Spinal cord (tissue), 9 donors: ENCODE measurements at regions not wholly inside any gene's neighbourhood (a gene's known extent, or its start where the extent isn't known, plus 50 kb on each side); places are given as distances from the start of the nearest gene placed in this dataset.
A peak's percentile ranks its signal among the peaks of the same experiment; 100 is the strongest.

Experiments
- DNase-seq, 6 donors: peaks; one replicate each; pipeline versions ENCODE4 v3.0.0 to v3.0.0-alpha.2; 2013 to 2015; ENCODE audit warnings: low spot score in 6 of 6, low read depth in 4 of 6
- H3K27ac ChIP-seq: one replicate; pipeline ENCODE4 v1.5.1; 2013; ENCODE audit warnings: low read depth, low read length, control low read depth
- H3K27me3 ChIP-seq: one replicate; pipeline ENCODE4 v1.6.1; 2013; ENCODE audit warnings: low read length; ENCODE audit not compliant: control insufficient read depth, insufficient read depth
- H3K36me3 ChIP-seq: one replicate; pipeline ENCODE4 v1.6.1; 2013; ENCODE audit warnings: low read length; ENCODE audit not compliant: control insufficient read depth, insufficient read depth
- H3K4me1 ChIP-seq: one replicate; pipeline ENCODE4 v1.6.1; 2013; ENCODE audit warnings: low read length; ENCODE audit not compliant: control insufficient read depth, insufficient read depth
- H3K4me3 ChIP-seq: one replicate; pipeline ENCODE4 v1.5.1; 2013; ENCODE audit warnings: low read depth, low read length, control low read depth
- H3K9me3 ChIP-seq: one replicate; pipeline ENCODE4 v1.6.1; 2013; ENCODE audit warnings: low read length; ENCODE audit not compliant: control insufficient read depth, insufficient read depth
- WGBS: methylation state at CpG from one replicate; pipeline ENCODE4 v1.1.5; 2013; ENCODE audit warnings: missing lambda C conversion rate; ENCODE audit not compliant: insufficient coverage; 5-methylcytosine and 5-hydroxymethylcytosine counted together
- donor health status: healthy.

DNA sequence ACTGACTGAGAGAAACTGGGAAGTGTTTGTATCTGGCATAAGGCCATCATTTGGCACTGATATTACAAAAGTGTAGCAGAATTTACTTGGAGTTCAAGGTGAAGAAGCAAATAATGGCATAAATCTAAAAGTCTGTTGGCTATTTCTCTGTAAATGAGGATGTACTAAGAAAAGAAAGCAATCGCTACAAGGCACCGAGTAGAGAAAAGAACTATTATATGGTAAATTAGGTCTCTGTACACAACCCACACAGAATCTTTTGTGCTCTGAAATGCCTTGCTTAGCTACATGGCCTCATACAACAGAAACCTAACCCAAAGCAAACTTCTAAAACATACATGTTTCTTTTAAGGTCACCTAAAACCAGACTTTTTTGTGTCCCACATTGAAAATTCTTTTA lies 290.1 kb upstream of the WWC1 start:
- no peak overlapping the region for H3K27ac ChIP-seq
- no CpG with 5 or more reads among the region's 2 CpGs for WGBS
- no peaks in the 10 kb centered on the region for H3K9me3 ChIP-seq

DNA sequence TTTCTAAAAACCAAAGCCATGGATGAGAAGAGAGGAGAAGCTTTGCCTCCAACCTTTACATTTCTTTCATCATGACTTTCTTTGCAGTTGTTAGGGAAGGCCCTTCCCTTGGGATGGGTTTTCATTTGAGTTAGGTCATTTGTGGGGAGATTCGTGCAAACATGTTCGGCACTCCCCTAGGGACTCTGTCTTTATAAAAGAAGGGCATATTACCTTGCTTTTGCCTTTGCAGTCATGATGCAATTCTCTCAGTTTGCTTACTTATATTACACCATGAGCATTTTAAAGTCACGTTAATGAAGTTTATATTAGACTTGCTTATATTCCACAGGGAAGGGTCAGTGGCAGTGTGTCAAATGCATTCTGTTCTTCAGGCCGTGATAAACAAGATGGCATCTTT lies 289.3 kb upstream of the WWC1 start:
- Histone ChIP-seq H3K27me3 (no peaks in the 10 kb centered on the region), H3K4me1 (peaks cover 4% of the 10 kb centered on the region), H3K36me3 (no peaks in the 10 kb centered on the region), H3K4me3 (no peak overlapping the region), H3K27ac (no peak overlapping the region), H3K9me3 (no peaks in the 10 kb centered on the region)
- no peak for DNase-seq
- no CpG with 5 or more reads among the region's 4 CpGs for WGBS

More for the DNA sequence above, 290.1 kb upstream of the WWC1 start:
- no peaks in the 10 kb centered on the region for H3K27me3 ChIP-seq
- peak in 2 of 6 donors; percentile 43 to 45 for DNase-seq
- no peaks in the 10 kb centered on the region for H3K36me3 ChIP-seq
- no peak overlapping the region for H3K4me3 ChIP-seq
- no peaks in the 10 kb centered on the region for H3K4me1 ChIP-seq

DNA sequence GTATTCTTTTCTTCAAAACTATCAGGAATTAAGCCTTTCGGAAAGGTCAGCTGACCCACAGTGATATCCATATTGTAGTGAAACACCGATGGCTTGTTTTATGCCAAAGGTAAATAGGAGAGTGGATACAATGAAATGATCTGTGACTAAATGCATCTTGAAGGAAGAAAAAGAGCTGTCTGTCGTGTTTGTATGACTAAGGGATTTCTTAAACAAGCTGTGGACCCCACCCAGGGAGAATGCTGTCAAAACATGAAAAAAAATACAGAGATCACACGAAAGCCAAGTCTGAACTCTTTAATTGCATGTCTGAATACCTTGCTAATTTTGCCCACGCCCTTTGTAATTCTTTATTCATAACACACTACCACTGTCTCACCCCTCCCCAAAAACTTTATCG lies 286.4 kb upstream of the WWC1 start:
- Histone ChIP-seq H3K4me3 (no peak overlapping the region), H3K36me3 (no peaks in the 10 kb centered on the region), H3K4me1 (peaks cover 6% of the 10 kb centered on the region), H3K27ac (no peak overlapping the region), H3K27me3 (no peaks in the 10 kb centered on the region), H3K9me3 (no peaks in the 10 kb centered on the region)
- DNase-seq = no peak
- 89% methylated on average over 5 of the region's 6 CpGs for WGBS

DNA sequence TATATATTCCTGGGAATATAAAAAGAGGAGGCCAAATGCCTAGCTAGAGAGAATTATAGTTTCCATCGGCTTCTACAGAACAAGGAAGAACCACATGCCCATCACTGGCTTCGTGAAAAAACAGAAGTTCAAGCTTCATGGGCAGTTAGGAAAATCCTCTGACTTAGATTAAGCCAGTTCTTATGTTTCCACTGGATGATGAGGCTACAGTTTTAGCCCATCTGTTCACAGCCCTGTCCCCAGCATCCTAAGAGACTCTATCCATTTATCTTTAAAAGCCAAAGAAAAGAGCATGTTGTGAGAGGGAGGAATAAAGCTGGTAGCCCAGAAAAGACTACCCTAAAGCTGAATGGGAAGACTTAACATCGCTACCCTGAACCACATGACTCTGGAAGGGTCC lies 285.5 kb upstream of the WWC1 start:
- WGBS = 100% methylated on average over 1 of the region's 3 CpGs
- no peaks in the 10 kb centered on the region for H3K9me3 ChIP-seq
- H3K36me3 ChIP-seq = no peaks in the 10 kb centered on the region
- peaks cover 6% of the 10 kb centered on the region for H3K4me1 ChIP-seq
- H3K4me3 ChIP-seq = no peak overlapping the region
- DNase-seq = peak in 1 of 6 donors; percentile 29
- H3K27me3 ChIP-seq = no peaks in the 10 kb centered on the region
- no peak overlapping the region for H3K27ac ChIP-seq

DNA sequence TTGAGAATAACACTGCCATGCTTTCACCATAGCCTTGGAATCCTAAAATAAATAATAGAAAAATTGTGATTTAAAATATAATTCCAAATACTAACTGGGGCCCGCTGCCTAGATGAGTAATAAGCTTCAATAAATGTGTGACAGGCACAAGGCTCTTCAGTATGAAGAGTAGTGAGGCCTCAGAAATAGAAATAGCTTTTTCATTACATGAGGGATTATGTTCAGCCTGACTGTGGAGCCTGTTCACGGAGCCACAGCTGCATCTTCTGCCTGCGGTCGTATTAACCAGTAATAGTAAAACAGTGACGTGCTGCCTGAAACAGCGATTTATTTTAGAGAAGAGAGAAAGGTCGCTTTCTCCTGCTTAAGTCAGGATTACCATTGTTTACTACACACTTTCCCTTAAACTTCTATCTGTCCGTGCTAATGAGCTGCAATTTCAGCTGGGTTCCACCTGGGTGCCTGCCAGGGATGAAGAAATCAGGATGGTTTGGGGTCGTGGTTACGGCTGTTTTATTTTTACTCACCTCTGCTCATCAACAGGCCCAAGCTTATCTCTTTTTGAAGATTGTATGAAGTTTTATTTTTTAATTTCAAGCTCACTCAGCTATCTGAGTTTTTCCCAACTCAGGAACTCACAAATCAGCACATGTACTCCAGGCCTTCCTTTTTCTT lies 284.9 kb upstream of the WWC1 start:
- Histone ChIP-seq H3K9me3 (no peaks in the 10 kb centered on the region), H3K36me3 (no peaks in the 10 kb centered on the region), H3K27ac (no peak overlapping the region), H3K4me3 (no peak overlapping the region), H3K4me1 (peaks cover 6% of the 10 kb centered on the region), H3K27me3 (no peaks in the 10 kb centered on the region)
- DNase-seq = peak in 2 of 6 donors; percentile 49 to 77
- WGBS = 36% methylated on average over 3 of the region's 10 CpGs

DNA sequence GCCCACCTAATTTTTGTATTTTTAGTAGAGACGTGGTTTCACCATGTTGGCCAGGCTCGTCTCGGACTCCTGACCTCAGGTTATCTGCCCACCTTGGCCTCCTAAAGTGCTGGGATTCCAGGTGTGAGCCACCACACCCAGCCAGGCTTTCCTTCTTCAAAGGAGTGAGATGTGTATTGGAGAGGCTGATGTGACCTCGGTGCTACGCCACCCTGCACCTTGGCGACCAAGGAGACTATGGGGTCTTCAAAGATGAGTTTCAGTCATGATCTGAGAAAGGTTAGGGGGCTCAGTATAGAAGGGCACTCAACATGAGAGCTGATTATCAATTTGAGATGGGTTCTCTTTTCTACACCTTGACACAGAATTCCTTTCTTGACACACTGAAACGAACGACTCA lies 284.2 kb upstream of the WWC1 start:
- no peak for DNase-seq
- WGBS = 97% methylated on average over 6 of the region's 8 CpGs
- peaks cover 6% of the 10 kb centered on the region for H3K4me1 ChIP-seq
- no peaks in the 10 kb centered on the region for H3K36me3 ChIP-seq
- H3K27me3 ChIP-seq = no peaks in the 10 kb centered on the region
- H3K9me3 ChIP-seq = no peaks in the 10 kb centered on the region
- H3K27ac ChIP-seq = no peak overlapping the region
- no peak overlapping the region for H3K4me3 ChIP-seq

DNA sequence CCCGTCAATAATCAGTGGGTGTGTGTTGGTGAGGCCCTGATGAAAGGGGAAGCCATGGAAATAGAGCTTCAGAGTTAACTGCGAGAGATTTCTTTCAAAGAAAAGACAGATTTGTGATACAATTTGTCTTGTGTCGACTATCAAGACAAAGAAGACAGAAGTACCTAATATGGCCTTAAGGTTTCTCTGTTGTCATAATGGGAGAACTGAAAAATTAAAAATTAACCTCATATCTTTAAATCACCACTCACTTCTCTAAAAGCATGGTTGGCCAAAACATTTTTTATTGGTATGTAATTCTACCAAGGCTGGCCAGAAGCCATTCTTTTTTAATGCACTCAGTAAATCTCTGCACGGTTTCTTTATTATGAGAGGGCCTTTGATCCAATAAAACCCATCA lies 282.9 kb upstream of the WWC1 start:
- DNase-seq = no peak
- H3K4me3 ChIP-seq = no peak overlapping the region
- 80% methylated on average over 1 of the region's 4 CpGs for WGBS
- H3K27ac ChIP-seq = no peak overlapping the region
- H3K4me1 ChIP-seq = peaks cover 6% of the 10 kb centered on the region
- H3K9me3 ChIP-seq = no peaks in the 10 kb centered on the region
- H3K36me3 ChIP-seq = no peaks in the 10 kb centered on the region
- H3K27me3 ChIP-seq = no peaks in the 10 kb centered on the region

DNA sequence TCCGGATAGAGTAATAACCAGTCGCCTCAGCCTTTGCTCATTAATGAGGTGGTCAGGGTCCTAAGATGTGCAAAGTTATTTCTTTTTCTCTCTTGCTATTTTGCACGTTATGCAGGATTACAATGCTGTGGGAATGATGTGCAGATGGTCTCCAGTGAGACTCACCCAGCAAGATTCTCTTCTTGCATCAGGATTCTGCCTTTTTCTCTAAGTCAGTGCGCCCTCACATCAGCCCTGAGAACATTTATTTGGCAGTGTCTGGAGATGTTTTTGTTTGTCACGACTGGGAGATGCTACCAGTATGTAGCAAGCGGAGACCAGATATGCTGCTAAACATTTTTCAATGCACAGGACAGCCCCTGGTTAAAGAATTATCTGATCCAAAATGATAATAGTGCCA lies 280.3 kb upstream of the WWC1 start:
- no peaks in the 10 kb centered on the region for H3K27me3 ChIP-seq
- H3K27ac ChIP-seq = no peak overlapping the region
- H3K4me1 ChIP-seq = peaks cover 6% of the 10 kb centered on the region
- H3K36me3 ChIP-seq = no peaks in the 10 kb centered on the region
- peak in 1 of 6 donors; percentile 45 for DNase-seq
- WGBS = no CpG with 5 or more reads among the region's 6 CpGs
- H3K9me3 ChIP-seq = no peaks in the 10 kb centered on the region
- no peak overlapping the region for H3K4me3 ChIP-seq

DNA sequence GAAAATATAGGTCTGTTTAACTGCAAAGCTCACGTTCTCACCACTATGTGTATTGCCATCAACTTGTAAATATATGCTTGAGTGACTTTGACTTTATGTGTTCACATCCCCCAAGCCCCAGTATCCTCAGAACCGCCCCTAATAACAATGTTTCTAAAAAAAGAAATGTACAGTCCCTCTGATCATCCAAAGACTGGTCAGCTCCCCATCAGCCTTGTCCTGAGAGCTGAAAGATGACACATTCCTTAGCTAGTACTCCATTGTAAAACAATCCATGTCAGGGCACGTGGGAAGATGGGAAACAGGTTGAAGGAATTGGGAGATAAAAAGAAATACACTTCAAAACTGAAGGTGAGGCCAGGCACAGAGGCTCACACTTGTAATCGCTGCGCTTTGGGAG lies 279.4 kb upstream of the WWC1 start:
- Histone ChIP-seq H3K27me3 (no peaks in the 10 kb centered on the region), H3K36me3 (no peaks in the 10 kb centered on the region), H3K4me3 (no peak overlapping the region), H3K27ac (no peak overlapping the region), H3K4me1 (peaks cover 3% of the 10 kb centered on the region), H3K9me3 (no peaks in the 10 kb centered on the region)
- WGBS = 100% methylated on average over 2 of the region's 5 CpGs
- DNase-seq = no peak

DNA sequence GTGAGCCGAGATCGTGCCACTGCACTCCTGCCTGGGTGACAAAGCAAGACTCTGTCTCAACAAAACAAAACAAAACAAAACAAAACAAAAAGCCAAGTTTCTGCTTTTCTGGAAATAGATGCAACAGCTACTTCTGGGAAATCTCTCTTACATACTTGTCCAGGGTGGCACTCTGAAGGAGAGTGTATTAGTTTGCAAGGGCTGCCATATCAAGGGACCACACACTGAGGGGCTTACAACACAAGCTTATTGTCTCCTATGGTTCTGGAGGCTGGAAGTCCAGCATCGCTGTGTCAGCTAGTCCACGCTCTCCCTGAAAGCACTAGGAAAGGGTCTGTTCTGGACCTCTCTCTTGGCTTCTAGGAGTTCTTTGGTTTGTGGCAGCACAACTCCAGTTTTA lies 277.9 kb upstream of the WWC1 start:
- Histone ChIP-seq H3K27ac (no peak overlapping the region), H3K27me3 (no peaks in the 10 kb centered on the region), H3K4me1 (no peaks in the 10 kb centered on the region), H3K4me3 (no peak overlapping the region), H3K9me3 (no peaks in the 10 kb centered on the region), H3K36me3 (no peaks in the 10 kb centered on the region)
- 87% methylated on average over 3 of the region's 4 CpGs for WGBS
- no peak for DNase-seq
